Testis (tissue), 2 donors: ENCODE measurements at regions not wholly inside any gene's neighbourhood (a gene's known extent, or its start where the extent isn't known, plus 50 kb on each side); places are given as distances from the start of the nearest gene placed in this dataset.
"Not testable (repeated sequence)": the region's sequence is repeated elsewhere in the genome, so short reads cannot be mapped to it uniquely, and the experiment has no call there.

Experiments used
- DNase-seq: peaks from one replicate; pipeline ENCODE4 v3.0.0-alpha.2; 2019
- H3K27ac ChIP-seq, 2 donors: fragments of 200-600 bp; sonication (generic); one replicate each; pipeline ENCODE4 v1.5.1; 2019
- H3K27me3 ChIP-seq: fragments of 200-600 bp; sonication (generic); one replicate; pipeline ENCODE4 v1.5.1; 2019
- H3K36me3 ChIP-seq: fragments of 200-600 bp; sonication (generic); one replicate; pipeline ENCODE4 v1.5.1; 2017; ENCODE audit warnings: low read depth; ENCODE audit errors: missing control alignments
- H3K4me1 ChIP-seq: fragments of 200-600 bp; sonication (generic); one replicate; pipeline ENCODE4 v1.5.1; 2019
- H3K4me3 ChIP-seq, 2 donors: fragments of 200-600 bp; sonication (generic); one replicate each; pipeline ENCODE4 v1.5.1; 2017 to 2019
- H3K9me3 ChIP-seq: fragments of 200-600 bp; sonication (generic); one replicate; pipeline ENCODE4 v1.5.1; 2017
- CTCF ChIP-seq, 3 experiments: fragments of 450-650 bp in 2 of 3; fragments of 200-600 bp in 1 of 3; sonication (generic) in 1 of 3; IDR thresholded peaks; one replicate each; pipeline ENCODE4 v1.5.1; 2016 to 2019; ENCODE audit warnings: antibody characterized with exemption in 3 of 3, mild to moderate bottlenecking in 2 of 3, moderate library complexity in 1 of 3
- POLR2A ChIP-seq: fragments of 450-650 bp; IDR thresholded peaks from one replicate; pipeline ENCODE4 v1.6.1; 2017; ENCODE audit warnings: antibody characterized with exemption, mild to moderate bottlenecking, moderate library complexity
- WGBS, 2 donors: methylation state at CpG; one replicate each; pipeline ENCODE4 v1.1.5; 2018; 5-methylcytosine and 5-hydroxymethylcytosine counted together
- intact Hi-C: fragments of 100-400 bp; cut with DNase I; formaldehyde crosslinking; loops from one replicate; pipeline ENCODE4 v1.15.1; 2023; ENCODE audit warnings: low total_unique reads

DNA sequence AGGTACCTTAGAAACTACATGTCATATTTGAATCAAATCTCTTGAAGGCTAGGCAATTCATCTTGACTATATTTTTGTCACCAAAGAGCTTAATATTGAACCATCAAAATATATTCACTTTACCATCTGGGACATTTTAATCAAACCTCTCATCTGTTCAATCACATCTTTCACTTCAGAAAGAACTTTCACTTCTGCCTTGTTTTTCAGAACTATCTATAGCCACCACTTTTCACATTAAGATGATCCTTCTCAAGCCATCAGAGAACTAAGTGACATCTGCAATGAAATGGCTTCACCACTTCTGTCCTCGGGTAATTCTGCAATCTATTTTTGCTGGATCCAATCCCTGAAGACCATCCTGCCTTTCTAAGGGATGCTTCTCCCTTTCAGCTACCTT lies 57.8 kb downstream of the OR2B2 start:
- DNase-seq = no peak
- no peak for TF ChIP-seq POLR2A
- no peak for TF ChIP-seq CTCF (IDR thresholded peaks at IDR 0.05)
- H3K4me1 ChIP-seq = no peaks in the 10 kb centered on the region
- WGBS, 2 donors = 74 to 85% methylated on average over 1 of the region's 1 CpG
- no peaks in the 10 kb centered on the region for H3K27me3 ChIP-seq
- no peaks in the 10 kb centered on the region for H3K9me3 ChIP-seq
- no peaks in the 10 kb centered on the region for H3K36me3 ChIP-seq
- H3K4me3 ChIP-seq = no peak overlapping the region
- no peak overlapping the region for H3K27ac ChIP-seq
- intact Hi-C loops = no loop called here

GRCh38 chr6:27851440-27851839 lies 60.8 kb downstream of the OR2B2 start:
- Histone ChIP-seq H3K4me3 (no peak overlapping the region), H3K4me1 (no peaks in the 10 kb centered on the region), H3K27ac (no peak overlapping the region), H3K36me3 (no peaks in the 10 kb centered on the region), H3K9me3 (no peaks in the 10 kb centered on the region), H3K27me3 (no peaks in the 10 kb centered on the region)
- intact Hi-C loops = no loop called here
- no peak for DNase-seq
- TF ChIP-seq POLR2A (no peak), CTCF (IDR thresholded peaks at IDR 0.05) (no peak)

GRCh38 chr6:27849001-27849400 lies 63.2 kb downstream of the OR2B2 start:
- H3K27me3 ChIP-seq, intact Hi-C loops, H3K9me3 ChIP-seq, H3K4me3 ChIP-seq, H3K27ac ChIP-seq, H3K4me1 ChIP-seq, H3K36me3 ChIP-seq, DNase-seq: not testable (repeated sequence)
- WGBS, 2 donors = 94 to 98% methylated on average over 9 of the region's 9 CpGs

GRCh38 chr6:27847706-27848105 lies 64.5 kb downstream of the OR2B2 start:
- TF ChIP-seq CTCF (IDR thresholded peaks at IDR 0.05) (no peak), POLR2A (no peak)
- H3K27me3 ChIP-seq = no peaks in the 10 kb centered on the region
- no peaks in the 10 kb centered on the region for H3K36me3 ChIP-seq
- no peak for DNase-seq
- no peaks in the 10 kb centered on the region for H3K9me3 ChIP-seq
- no peak overlapping the region for H3K4me3 ChIP-seq
- intact Hi-C loops = no loop called here
- WGBS, 2 donors = 82 to 97% methylated on average over 3 of the region's 3 CpGs
- no peaks in the 10 kb centered on the region for H3K4me1 ChIP-seq
- no peak overlapping the region for H3K27ac ChIP-seq

DNA sequence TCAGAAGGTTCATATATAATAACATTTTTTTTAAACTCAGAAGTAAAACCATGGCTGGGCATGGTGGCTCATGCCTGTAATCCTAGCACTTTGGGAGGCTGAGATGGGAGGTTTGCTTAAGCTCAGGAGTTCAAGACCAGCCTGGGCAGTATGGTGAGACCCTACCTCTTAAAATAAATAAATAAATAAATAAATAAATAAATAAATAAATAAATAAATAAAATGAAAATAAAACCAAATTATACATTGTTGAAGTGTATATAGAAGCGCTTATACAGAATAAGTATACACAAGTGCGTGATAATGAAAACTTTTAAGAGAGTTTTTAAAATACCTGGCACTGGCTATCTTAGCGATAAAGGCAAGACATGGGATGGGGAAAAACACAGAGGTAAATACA lies 71.6 kb downstream of the OR2B2 start:
- WGBS, 2 donors = 94 to 95% methylated on average over 3 of the region's 3 CpGs
- no peak overlapping the region for H3K27ac ChIP-seq
- DNase-seq = no peak
- no peaks in the 10 kb centered on the region for H3K27me3 ChIP-seq
- H3K4me1 ChIP-seq = peaks cover 5% of the 10 kb centered on the region
- no peaks in the 10 kb centered on the region for H3K9me3 ChIP-seq
- H3K4me3 ChIP-seq = no peak overlapping the region
- TF ChIP-seq POLR2A (no peak), CTCF (IDR thresholded peaks at IDR 0.05) (no peak)
- H3K36me3 ChIP-seq = no peaks in the 10 kb centered on the region
- intact Hi-C loops = no loop called here
